Right lobe of liver (tissue), 4 donors: ENCODE measurements at regions not wholly inside any gene's neighbourhood (a gene's known extent, or its start where the extent isn't known, plus 50 kb on each side); places are given as distances from the start of the nearest gene placed in this dataset.

Experiments used
- POLR2A ChIP-seq: fragments of 450-650 bp; IDR thresholded peaks from one replicate; pipeline ENCODE4 v1.6.1; 2017; ENCODE audit warnings: antibody characterized with exemption, mild to moderate bottlenecking
- TF ChIP-seq, protein P1 (sequence below), 4 donors: fragments of 200-600 bp in 3 of 4; fragments of 450-650 bp in 1 of 4; IDR thresholded peaks; one replicate each; pipeline versions ENCODE4 v1.5.1 to v1.8.0; 2016 to 2022; ENCODE audit warnings: antibody characterized with exemption in 4 of 4, mild to moderate bottlenecking in 2 of 4
- donor health status: DM: no; HTN: no; CAD: no.
- donor health status: DM: no; HTN: no; CAD: no.
- donor health status: DM: no; HTN: yes; CAD: no.

- TF ChIP-seq, protein P1, sequence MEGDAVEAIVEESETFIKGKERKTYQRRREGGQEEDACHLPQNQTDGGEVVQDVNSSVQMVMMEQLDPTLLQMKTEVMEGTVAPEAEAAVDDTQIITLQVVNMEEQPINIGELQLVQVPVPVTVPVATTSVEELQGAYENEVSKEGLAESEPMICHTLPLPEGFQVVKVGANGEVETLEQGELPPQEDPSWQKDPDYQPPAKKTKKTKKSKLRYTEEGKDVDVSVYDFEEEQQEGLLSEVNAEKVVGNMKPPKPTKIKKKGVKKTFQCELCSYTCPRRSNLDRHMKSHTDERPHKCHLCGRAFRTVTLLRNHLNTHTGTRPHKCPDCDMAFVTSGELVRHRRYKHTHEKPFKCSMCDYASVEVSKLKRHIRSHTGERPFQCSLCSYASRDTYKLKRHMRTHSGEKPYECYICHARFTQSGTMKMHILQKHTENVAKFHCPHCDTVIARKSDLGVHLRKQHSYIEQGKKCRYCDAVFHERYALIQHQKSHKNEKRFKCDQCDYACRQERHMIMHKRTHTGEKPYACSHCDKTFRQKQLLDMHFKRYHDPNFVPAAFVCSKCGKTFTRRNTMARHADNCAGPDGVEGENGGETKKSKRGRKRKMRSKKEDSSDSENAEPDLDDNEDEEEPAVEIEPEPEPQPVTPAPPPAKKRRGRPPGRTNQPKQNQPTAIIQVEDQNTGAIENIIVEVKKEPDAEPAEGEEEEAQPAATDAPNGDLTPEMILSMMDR (IDR thresholded peaks at IDR 0.05), result no peak
- no peak for TF ChIP-seq POLR2A
These were observed 61.3 kb upstream of the TYRP1 start for GRCh38 chr9:12631866-12632265.
